HepG2 (cell line): ENCODE measurements at regions not wholly inside any gene's neighbourhood (a gene's known extent, or its start where the extent isn't known, plus 50 kb on each side); places are given as distances from the start of the nearest gene placed in this dataset.

Experiments used
- ATAC-seq: fragments of 200-7000 bp; cut with Tn5 transposase; 3 replicates; pipeline ENCODE4 v1.9.1; 2020; ENCODE audit warnings: mild to moderate bottlenecking, moderate library complexity
- BruUV-seq: library from RNA; stranded (reverse); fragments of 400-500 nt; replicated peaks from 2 replicates; lab custom pipeline; 2021; lab: Mats Ljungman, UMichigan
- CTCF ChIA-PET: fragments of 300-600 bp; formaldehyde crosslinking; extraction: SDS; loops from one replicate; lab custom pipeline; 2021; ENCODE audit warnings: low total read pairs, inconsistent platforms, low intra/inter-chr PET ratio; lab: Yijun Ruan, JAX
- POLR2A ChIA-PET: fragments of 350-600 bp; sonication (Branson Sonifier 250); formaldehyde crosslinking; loops from one replicate; lab custom pipeline; 2020; ENCODE audit warnings: antibody characterized with exemption, inconsistent platforms; lab: Yijun Ruan, JAX
- DNase-seq: peaks from one replicate; pipeline ENCODE4 v3.0.0-alpha.2; 2015; ENCODE audit warnings: low spot score
- FAIRE-seq: peaks from 3 replicates; lab custom pipeline; 2011; peaks lifted over from hg19 to GRCh38; lab: Jason Lieb, UNC
- H2AFZ ChIP-seq: one replicate; pipeline ENCODE4 v1.6.1; 2011; ENCODE audit warnings: low read length, inconsistent platforms
- H3K27ac ChIP-seq: fragments of 300-600 bp; 3 replicates; pipeline ENCODE4 v1.8.0; 2011; ENCODE audit warnings: mixed run types, mild to moderate bottlenecking, mixed read lengths, low read length, inconsistent platforms; ENCODE audit not compliant: insufficient read depth; ENCODE audit errors: extremely low read length
- H3K27me3 ChIP-seq, 2 experiments: fragments of 200-600 bp in 1 of 2; 2 replicates in 1 of 2; 3 replicates in 1 of 2; pipeline versions ENCODE4 v1.6.0 to v1.8.0; 2011; ENCODE audit warnings: low read length in 2 of 2, mild to moderate bottlenecking in 2 of 2, moderate library complexity in 2 of 2, inconsistent platforms in 1 of 2; ENCODE audit not compliant: insufficient read depth in 2 of 2, control insufficient read depth in 1 of 2
- H3K36me3 ChIP-seq, 2 experiments: fragments of 200-600 bp in 1 of 2; replicated peaks in 1 of 2; 2 replicates in 1 of 2; 3 replicates in 1 of 2; pipeline versions ENCODE4 v1.5.1 to v1.8.0; 2011; ENCODE audit warnings: low read length in 2 of 2, inconsistent platforms in 1 of 2; ENCODE audit not compliant: insufficient read depth in 2 of 2, control insufficient read depth in 1 of 2
- H3K4me1 ChIP-seq: 2 replicates; pipeline ENCODE4 v1.5.1; 2012; ENCODE audit warnings: low read length, inconsistent platforms; ENCODE audit not compliant: insufficient read depth
- H3K4me2 ChIP-seq: 2 replicates; pipeline ENCODE4 v1.6.0; 2011; ENCODE audit warnings: low read depth, low read length, inconsistent platforms
- H3K4me3 ChIP-seq, 3 experiments: fragments of 200-600 bp in 1 of 3; sonication (generic), shearing (Covaris generic) in 1 of 3; replicated peaks in 1 of 3; 2 replicates each; pipeline ENCODE4 v1.5.1; 2011 to 2016; ENCODE audit warnings: low read length in 3 of 3, inconsistent platforms in 2 of 3, low read depth in 2 of 3, mild to moderate bottlenecking in 2 of 3, control low read depth in 1 of 3, mixed read lengths in 1 of 3; ENCODE audit not compliant: insufficient read depth in 1 of 3
- H3K79me2 ChIP-seq: one replicate; pipeline ENCODE4 v1.6.1; 2011; ENCODE audit warnings: low read length, inconsistent platforms; ENCODE audit not compliant: insufficient read depth
- H3K9ac ChIP-seq: 2 replicates; pipeline ENCODE4 v1.6.0; 2011; ENCODE audit warnings: mild to moderate bottlenecking, low read depth, low read length, inconsistent platforms; ENCODE audit not compliant: insufficient read depth
- H3K9me3 ChIP-seq: 2 replicates; pipeline ENCODE4 v1.5.1; 2012; ENCODE audit warnings: mild to moderate bottlenecking, low read length
- H4K20me1 ChIP-seq: 2 replicates; pipeline ENCODE4 v1.6.0; 2011; ENCODE audit warnings: inconsistent platforms, mild to moderate bottlenecking, low read length, moderate library complexity; ENCODE audit not compliant: insufficient read depth
- CCDC6 ChIP-seq: sonication (generic); formaldehyde crosslinking; IDR thresholded peaks from 2 replicates; pipeline ENCODE4 v1.8.1; 2022; ENCODE audit warnings: mild to moderate bottlenecking, missing genetic modification reagents, moderate library complexity
- ELF4 ChIP-seq: sonication (generic); formaldehyde crosslinking; IDR thresholded peaks from 2 replicates; pipeline ENCODE4 v1.5.0; 2020; ENCODE audit warnings: missing genetic modification reagents, mild to moderate bottlenecking, moderate library complexity, borderline replicate concordance
- ESRRA ChIP-seq: sonication (generic); formaldehyde crosslinking; IDR thresholded peaks from 2 replicates; pipeline ENCODE4 v1.5.1; 2020; ENCODE audit warnings: mild to moderate bottlenecking, low read depth, missing genetic modification reagents
- FOXA3 ChIP-seq: IDR thresholded peaks from 2 replicates; pipeline ENCODE4 v1.6.1; 2016; ENCODE audit warnings: missing genetic modification reagents, missing compliant biosample characterization
- KDM6A ChIP-seq: IDR thresholded peaks from 2 replicates; pipeline ENCODE4 v1.6.1; 2016; ENCODE audit warnings: low read depth
- KMT2A ChIP-seq: sonication (generic); formaldehyde crosslinking; IDR thresholded peaks from 2 replicates; pipeline ENCODE4 v1.4.0; 2020; ENCODE audit warnings: missing genetic modification reagents
- MBNL3 ChIP-seq: fragments of 250-450 bp; sonication (Bioruptor Pico); conservative IDR thresholded peaks from 2 replicates; pipeline ENCODE4 v1.8.0; 2022; ENCODE audit warnings: mild to moderate bottlenecking, inconsistent platforms
- MTA1 ChIP-seq: sonication (generic); formaldehyde crosslinking; IDR thresholded peaks from 2 replicates; pipeline ENCODE4 v1.4.0; 2020; ENCODE audit warnings: missing genetic modification reagents, mild to moderate bottlenecking, borderline replicate concordance
- NCOA1 ChIP-seq: sonication (generic); formaldehyde crosslinking; IDR thresholded peaks from 2 replicates; pipeline ENCODE4 v1.9.0; 2021; ENCODE audit warnings: missing genetic modification reagents
- NFYC ChIP-seq: IDR thresholded peaks from 2 replicates; pipeline ENCODE4 v1.6.1; 2016; ENCODE audit warnings: missing genetic modification reagents, missing compliant biosample characterization
- PHF5A ChIP-seq: IDR thresholded peaks from one replicate; pipeline ENCODE4 v1.6.1; 2018; ENCODE audit warnings: low read depth, missing genetic modification reagents; ENCODE audit not compliant: unreplicated experiment
- POLR2AphosphoS5 ChIP-seq: IDR thresholded peaks from 2 replicates; pipeline ENCODE4 v1.6.1; 2012; ENCODE audit warnings: low read depth, low read length
- POLR2G ChIP-seq: fragments of 200-400 bp; formaldehyde crosslinking; IDR thresholded peaks from 2 replicates; pipeline ENCODE4 v1.6.1; 2018; ENCODE audit warnings: mild to moderate bottlenecking, low read depth, low read length, moderate library complexity
- RAD51 ChIP-seq: fragments of 450-650 bp; IDR thresholded peaks from 2 replicates; pipeline ENCODE4 v1.6.1; 2016; ENCODE audit warnings: borderline replicate concordance
- SP4 ChIP-seq: sonication (generic); formaldehyde crosslinking; IDR thresholded peaks from 2 replicates; pipeline ENCODE4 v1.8.1; 2023; ENCODE audit warnings: mild to moderate bottlenecking, missing genetic modification reagents
- TBP ChIP-seq: sonication (generic); formaldehyde crosslinking; IDR thresholded peaks from 2 replicates; pipeline ENCODE4 v1.5.0; 2020; ENCODE audit warnings: missing genetic modification reagents
- ZFX ChIP-seq: sonication (generic); formaldehyde crosslinking; IDR thresholded peaks from 2 replicates; pipeline ENCODE4 v1.4.0; 2020; ENCODE audit warnings: mild to moderate bottlenecking, low read depth, missing genetic modification reagents, moderate library complexity
- ZNF10 ChIP-seq: sonication (generic); formaldehyde crosslinking; IDR thresholded peaks from 2 replicates; pipeline ENCODE4 v1.4.0; 2020; ENCODE audit warnings: mild to moderate bottlenecking, low read depth, missing genetic modification reagents, borderline replicate concordance
- ZNF224 ChIP-seq: sonication (generic); formaldehyde crosslinking; IDR thresholded peaks from 2 replicates; pipeline ENCODE4 v1.5.0; 2020; ENCODE audit warnings: mild to moderate bottlenecking, missing genetic modification reagents
- ZNF253 ChIP-seq: sonication (generic); formaldehyde crosslinking; IDR thresholded peaks from 2 replicates; pipeline ENCODE4 v1.8.0; 2022; ENCODE audit warnings: mild to moderate bottlenecking, missing genetic modification reagents, borderline replicate concordance
- ZNF333 ChIP-seq: sonication (generic); formaldehyde crosslinking; IDR thresholded peaks from 2 replicates; pipeline ENCODE4 v1.4.0; 2020; ENCODE audit warnings: mild to moderate bottlenecking, missing genetic modification reagents, borderline replicate concordance
- ZNF775 ChIP-seq: sonication (generic); formaldehyde crosslinking; IDR thresholded peaks from 2 replicates; pipeline ENCODE4 v1.4.0; 2020; ENCODE audit warnings: missing genetic modification reagents, mild to moderate bottlenecking, moderate library complexity, borderline replicate concordance
- WGBS: methylation state at CpG from one replicate; pipeline ENCODE4 v1.1.6; 2017; ENCODE audit warnings: low lambda C conversion rate; 5-methylcytosine and 5-hydroxymethylcytosine counted together
- in situ Hi-C: cut with HindIII; loops from 2 replicates; pipeline ENCODE4 v1.10.0; 2017; ENCODE audit warnings: low pct_unique_long_range_greater_than_20kb; ENCODE audit not compliant: extremely low pct_ligation_motif_present
- intact Hi-C: fragments of 100-400 bp; cut with micrococcal nuclease; formaldehyde crosslinking; loops from one replicate; pipeline ENCODE4 v1.10.0; 2022; ENCODE audit not compliant: unreplicated experiment
- TF ChIP-seq, protein P1 (sequence below): sonication (generic); formaldehyde crosslinking; IDR thresholded peaks from 2 replicates; pipeline ENCODE4 v1.4.0; 2020; ENCODE audit warnings: missing genetic modification reagents

DNA sequence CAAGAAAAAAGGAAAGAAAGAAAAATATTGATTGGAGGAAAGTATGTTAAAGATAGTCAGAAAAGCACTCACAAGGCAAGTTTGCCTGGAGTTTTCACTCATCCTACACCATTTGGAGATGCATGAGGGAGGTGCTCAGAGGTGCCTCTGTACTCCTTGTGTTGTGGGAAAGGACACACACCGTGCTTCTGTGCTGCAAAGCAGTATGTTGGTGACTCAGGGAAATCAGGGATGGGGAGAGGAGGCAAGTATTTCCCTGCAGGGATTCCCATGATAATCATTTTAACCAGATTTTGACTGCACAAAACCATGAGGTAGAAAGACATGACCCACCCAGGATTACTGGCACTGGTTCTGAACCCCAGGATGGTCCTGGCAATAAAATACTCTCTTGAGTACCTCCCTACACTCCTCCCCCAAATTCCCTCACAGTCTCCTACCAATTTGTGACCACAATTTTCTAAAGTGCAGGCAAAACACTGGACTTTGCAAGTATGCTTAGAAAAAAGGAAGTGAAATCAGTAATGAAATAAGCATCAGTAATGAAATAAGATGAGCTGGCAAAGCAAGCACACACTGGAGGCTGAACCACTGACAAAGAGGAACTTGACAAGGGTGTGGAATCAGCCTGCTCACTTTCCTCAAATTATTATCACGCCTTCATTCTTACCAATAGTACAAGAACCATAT is 155.5 kb upstream of the ACVR2A start:
- H3K79me2 ChIP-seq: no peaks in the 10 kb centered on the region
- H3K27me3 ChIP-seq: no peaks in the 10 kb centered on the region
- H3K4me3 ChIP-seq: no peak overlapping the region
- ChIA-PET CTCF (no interaction called here), POLR2A (no interaction called here)
- ATAC-seq (no peak), FAIRE-seq (no peak), DNase-seq (no peak)
- no peaks in the 10 kb centered on the region for H3K4me1 ChIP-seq
- intact Hi-C loops: no loop called here
- H3K9me3 ChIP-seq: no peaks in the 10 kb centered on the region
- no peaks in the 10 kb centered on the region for H4K20me1 ChIP-seq
- H2AFZ ChIP-seq: no peak overlapping the region
- no peak overlapping the region for H3K9ac ChIP-seq
- WGBS: 1% methylated on average over 2 of the region's 2 CpGs
- BruUV-seq: no TSS peak
- TF ChIP-seq CCDC6 (CRISPR knock-in tag): no peak
- no peak for TF ChIP-seq ZNF253
- no peak for TF ChIP-seq KMT2A (CRISPR knock-in tag)
- TF ChIP-seq ZNF333 (CRISPR knock-in tag): no peak
- TF ChIP-seq MTA1: no peak
- no peak for TF ChIP-seq NCOA1 (CRISPR knock-in tag)
- no peak for TF ChIP-seq KDM6A (CRISPR knock-in tag)
- no peak for TF ChIP-seq SP4 (CRISPR knock-in tag)
- no peak for TF ChIP-seq ZNF10
- no peak for TF ChIP-seq ZNF224 (CRISPR knock-in tag)
- no peaks in the 10 kb centered on the region for H3K36me3 ChIP-seq
- H3K27ac ChIP-seq: no peak overlapping the region
- in situ Hi-C loops: no loop called here
- no peak overlapping the region for H3K4me2 ChIP-seq

DNA sequence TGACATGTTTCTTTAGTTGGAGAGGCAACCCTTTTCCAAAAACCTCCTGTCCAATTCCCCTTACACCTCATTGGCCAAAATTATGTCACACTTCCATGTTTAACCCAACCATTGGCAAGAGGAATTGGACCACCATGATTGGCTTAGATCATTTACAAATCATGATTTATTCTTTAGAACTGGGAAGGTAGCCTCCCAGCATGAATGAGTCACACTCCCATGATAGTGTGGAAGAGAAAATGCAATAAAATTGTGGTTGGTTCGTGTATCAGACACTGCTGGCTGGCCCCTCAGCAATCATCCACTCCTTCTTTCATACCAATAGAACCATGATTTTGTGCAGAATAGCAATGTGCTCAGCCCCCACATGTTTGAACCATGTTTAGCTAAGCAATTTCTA is 156.6 kb upstream of the ACVR2A start:
- Histone ChIP-seq H3K4me2 (no peak overlapping the region), H2AFZ (no peak overlapping the region), H3K79me2 (no peaks in the 10 kb centered on the region), H3K4me3 (no peak overlapping the region), H3K9me3 (no peaks in the 10 kb centered on the region), H3K27me3 (no peaks in the 10 kb centered on the region), H3K4me1 (no peaks in the 10 kb centered on the region), H3K9ac (no peak overlapping the region), H3K27ac (no peak overlapping the region), H4K20me1 (no peaks in the 10 kb centered on the region), H3K36me3 (no peaks in the 10 kb centered on the region)
- in situ Hi-C loops: no loop called here
- DNase-seq: no peak
- POLR2A ChIA-PET: no interaction called here
- intact Hi-C loops: no loop called here
- CTCF ChIA-PET: no interaction called here
- WGBS: 5% methylated on average over 1 of the region's 1 CpG
- no peak for ATAC-seq
- no TSS peak for BruUV-seq
- FAIRE-seq: no peak
- TF ChIP-seq PHF5A (CRISPR knock-in tag) (no peak), ESRRA (CRISPR knock-in tag) (no peak), NFYC (CRISPR knock-in tag) (no peak), MBNL3 (no peak), POLR2G (no peak), FOXA3 (CRISPR knock-in tag) (no peak), ZFX (CRISPR knock-in tag) (no peak), RAD51 (no peak), ZNF775 (no peak), POLR2AphosphoS5 (no peak), TBP (CRISPR knock-in tag) (no peak), ELF4 (no peak)
- TF ChIP-seq, protein P1, sequence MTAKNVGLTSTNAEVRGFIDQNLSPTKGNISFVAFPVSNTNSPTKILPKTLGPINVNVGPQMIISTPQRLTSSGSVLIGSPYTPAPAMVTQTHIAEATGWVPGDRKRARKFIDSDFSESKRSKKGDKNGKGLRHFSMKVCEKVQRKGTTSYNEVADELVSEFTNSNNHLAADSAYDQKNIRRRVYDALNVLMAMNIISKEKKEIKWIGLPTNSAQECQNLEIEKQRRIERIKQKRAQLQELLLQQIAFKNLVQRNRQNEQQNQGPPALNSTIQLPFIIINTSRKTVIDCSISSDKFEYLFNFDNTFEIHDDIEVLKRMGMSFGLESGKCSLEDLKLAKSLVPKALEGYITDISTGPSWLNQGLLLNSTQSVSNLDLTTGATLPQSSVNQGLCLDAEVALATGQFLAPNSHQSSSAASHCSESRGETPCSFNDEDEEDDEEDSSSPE: no peak
